ENCODE measurements at regions not wholly inside any gene's neighbourhood (a gene's known extent, or its start where the extent isn't known, plus 50 kb on each side); places are given as distances from the start of the nearest gene placed in this dataset.

- in situ Hi-C loops (cut with MboI; ENCODE audit: low pct_unique_long_range_greater_than_20kb, low sequenced_read_pairs) = no loop called here
- no peak for DNase-seq
These were observed 435.5 kb downstream of the TAF11L14 start for GRCh38 chr5:18069790-18070189.

GRCh38 chr5:18072600-18072999 lies 438.3 kb downstream of the TAF11L14 start:
- no peak for DNase-seq
- in situ Hi-C loops (cut with MboI; ENCODE audit: low pct_unique_long_range_greater_than_20kb, low sequenced_read_pairs) = no loop called here

DNA sequence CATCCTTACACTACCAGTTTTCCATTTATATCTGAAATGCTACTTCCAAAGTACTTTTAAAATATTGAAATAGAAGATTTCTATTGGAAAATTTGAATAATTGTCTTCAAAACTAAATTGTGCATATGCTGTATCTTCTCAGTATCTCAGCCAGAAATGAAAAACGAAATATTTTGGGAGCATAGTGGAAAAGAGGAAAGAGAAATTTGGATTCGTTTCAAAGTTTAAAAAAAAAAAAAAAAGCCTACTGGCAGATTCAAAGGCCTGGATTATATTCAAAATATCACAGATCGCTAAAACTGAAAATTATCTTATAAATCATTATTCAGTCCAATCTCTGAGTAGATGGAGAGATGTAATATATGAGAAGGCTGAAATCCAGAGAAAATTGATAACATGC lies 440.7 kb downstream of the TAF11L14 start:
- DNase-seq = no peak
- in situ Hi-C loops (cut with MboI; ENCODE audit: low pct_unique_long_range_greater_than_20kb, low sequenced_read_pairs) = no loop called here

DNA sequence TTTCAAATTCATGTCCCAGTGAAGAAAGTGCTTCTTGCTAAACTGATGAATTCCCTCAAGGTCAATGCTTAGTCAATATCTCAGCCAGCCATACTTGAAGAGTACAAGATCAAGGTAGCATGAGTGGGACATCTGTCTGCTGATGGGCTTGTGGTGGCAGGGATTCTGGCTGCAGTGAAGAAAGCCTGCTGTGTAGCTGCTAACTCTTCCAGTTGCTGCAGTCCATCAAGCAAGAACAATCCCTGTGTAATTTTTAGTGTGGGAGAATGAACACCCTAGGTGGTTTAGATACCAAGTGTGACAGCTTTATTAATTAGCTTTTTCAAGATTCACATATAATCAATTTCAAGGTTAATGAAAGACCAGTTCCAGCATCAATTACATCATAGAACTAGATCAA lies 443.9 kb downstream of the TAF11L14 start:
- in situ Hi-C loops (cut with MboI; ENCODE audit: low pct_unique_long_range_greater_than_20kb, low sequenced_read_pairs) = no loop called here
- no peak for DNase-seq

DNA sequence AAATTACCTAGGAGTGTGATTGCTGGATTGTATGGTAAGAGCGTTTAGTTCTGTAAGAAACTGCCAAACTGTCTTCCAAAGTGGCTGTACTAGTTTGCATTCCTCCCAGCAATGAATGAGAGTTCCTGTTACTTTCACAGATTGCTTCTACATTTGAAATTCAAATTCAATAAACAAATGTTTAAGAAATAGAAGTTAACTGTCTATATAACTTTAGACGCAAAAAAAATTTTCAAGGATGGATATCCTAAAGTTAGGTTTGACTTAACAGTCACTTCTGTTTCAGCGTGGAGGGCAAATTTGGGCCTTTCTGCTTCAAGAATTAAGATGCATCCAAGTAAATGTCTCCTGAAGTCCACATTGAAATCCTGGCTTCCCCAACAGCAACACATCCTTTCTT lies 445.6 kb downstream of the TAF11L14 start:
- in situ Hi-C loops (cut with MboI; ENCODE audit: low pct_unique_long_range_greater_than_20kb, low sequenced_read_pairs) = no loop called here
- DNase-seq = no peak

DNA sequence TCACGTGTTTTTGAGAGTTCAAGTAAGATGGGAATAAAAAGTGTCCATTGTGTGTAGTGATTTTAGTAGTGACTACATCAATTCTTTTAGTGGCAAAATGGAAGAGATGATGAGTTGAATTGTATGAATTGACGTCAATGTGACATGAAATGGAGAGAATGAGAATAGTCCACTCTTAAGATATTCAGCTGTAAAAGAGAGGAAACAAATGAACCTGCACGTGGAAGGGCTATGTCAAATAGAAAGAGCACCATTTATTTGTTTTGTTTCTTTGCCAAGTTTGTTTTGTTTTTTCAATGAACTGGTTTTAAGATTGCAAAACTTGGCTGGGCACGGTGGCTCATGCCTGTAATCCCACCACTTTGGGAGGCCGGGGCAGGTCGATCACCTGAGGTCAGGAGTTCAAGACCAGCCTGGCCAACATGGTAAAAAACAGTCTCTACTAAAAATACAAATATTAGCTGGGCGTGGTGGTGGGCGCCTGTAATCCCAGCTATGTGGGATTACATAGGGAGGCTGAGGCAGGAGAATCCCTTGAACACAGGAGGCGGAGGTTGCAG lies 453.8 kb downstream of the TAF11L14 start:
- DNase-seq = no peak
- in situ Hi-C loops (cut with MboI; ENCODE audit: low pct_unique_long_range_greater_than_20kb, low sequenced_read_pairs) = no loop called here

- in situ Hi-C loops (cut with MboI; ENCODE audit: low pct_unique_long_range_greater_than_20kb, low sequenced_read_pairs) = no loop called here
- no peak for DNase-seq
These were observed 455.9 kb downstream of the TAF11L14 start for GRCh38 chr5:18090177-18090576.

GRCh38 chr5:18091142-18091541 lies 456.9 kb downstream of the TAF11L14 start:
- DNase-seq = no peak
- in situ Hi-C loops (cut with MboI; ENCODE audit: low pct_unique_long_range_greater_than_20kb, low sequenced_read_pairs) = no loop called here

GRCh38 chr5:18091758-18092157 lies 457.5 kb downstream of the TAF11L14 start:
- no peak for DNase-seq
- in situ Hi-C loops (cut with MboI; ENCODE audit: low pct_unique_long_range_greater_than_20kb, low sequenced_read_pairs) = no loop called here

- in situ Hi-C loops (cut with MboI; ENCODE audit: low pct_unique_long_range_greater_than_20kb, low sequenced_read_pairs) = no loop called here
- no peak for DNase-seq
These were observed 460.8 kb downstream of the TAF11L14 start for GRCh38 chr5:18095061-18095460.

DNA sequence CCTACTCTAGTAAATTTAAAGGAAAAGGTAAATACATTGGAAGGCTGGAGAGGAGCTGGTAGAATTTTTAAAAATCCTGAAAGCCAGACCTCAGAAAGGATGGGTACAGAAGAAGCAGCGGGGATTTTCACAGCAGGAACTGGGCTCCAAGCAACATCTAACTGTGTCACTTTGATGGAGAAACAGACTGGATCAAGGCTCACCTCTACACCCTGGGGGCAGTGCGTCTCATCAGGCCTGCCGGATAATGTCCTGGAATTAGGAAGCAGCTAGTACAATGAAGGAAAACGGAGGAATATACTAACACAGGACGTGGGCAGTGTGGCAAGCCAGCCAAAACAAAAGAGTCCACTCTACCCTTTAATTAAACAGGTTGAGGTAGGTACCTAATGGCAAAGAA lies 463.6 kb downstream of the TAF11L14 start:
- no peak for DNase-seq
- in situ Hi-C loops (cut with MboI; ENCODE audit: low pct_unique_long_range_greater_than_20kb, low sequenced_read_pairs) = no loop called here

GRCh38 chr5:18098691-18099090 lies 464.4 kb downstream of the TAF11L14 start:
- in situ Hi-C loops (cut with MboI; ENCODE audit: low pct_unique_long_range_greater_than_20kb, low sequenced_read_pairs) = no loop called here
- DNase-seq = no peak

GRCh38 chr5:18099261-18099660 lies 465.0 kb downstream of the TAF11L14 start:
- no peak for DNase-seq
- in situ Hi-C loops (cut with MboI; ENCODE audit: low pct_unique_long_range_greater_than_20kb, low sequenced_read_pairs) = no loop called here

GRCh38 chr5:18101532-18101931 lies 467.3 kb downstream of the TAF11L14 start:
- in situ Hi-C loops (cut with MboI; ENCODE audit: low pct_unique_long_range_greater_than_20kb, low sequenced_read_pairs) = no loop called here
- DNase-seq = no peak

GRCh38 chr5:18102733-18103132 lies 468.5 kb downstream of the TAF11L14 start:
- no peak for DNase-seq
- in situ Hi-C loops (cut with MboI; ENCODE audit: low pct_unique_long_range_greater_than_20kb, low sequenced_read_pairs) = no loop called here

- no peak for DNase-seq
- in situ Hi-C loops (cut with MboI; ENCODE audit: low pct_unique_long_range_greater_than_20kb, low sequenced_read_pairs) = no loop called here
These were observed 471.2 kb downstream of the TAF11L14 start for GRCh38 chr5:18105449-18105848.

GRCh38 chr5:18111906-18112465 lies 477.7 kb downstream of the TAF11L14 start:
- in situ Hi-C loops (cut with MboI; ENCODE audit: low pct_unique_long_range_greater_than_20kb, low sequenced_read_pairs) = no loop called here

GRCh38 chr5:18113721-18114120 lies 479.5 kb downstream of the TAF11L14 start:
- in situ Hi-C loops (cut with MboI; ENCODE audit: low pct_unique_long_range_greater_than_20kb, low sequenced_read_pairs) = no loop called here
- no peak for DNase-seq

More at GRCh38 chr5:18111906-18112465, 477.7 kb downstream of the TAF11L14 start:
- no peak for DNase-seq

DNA sequence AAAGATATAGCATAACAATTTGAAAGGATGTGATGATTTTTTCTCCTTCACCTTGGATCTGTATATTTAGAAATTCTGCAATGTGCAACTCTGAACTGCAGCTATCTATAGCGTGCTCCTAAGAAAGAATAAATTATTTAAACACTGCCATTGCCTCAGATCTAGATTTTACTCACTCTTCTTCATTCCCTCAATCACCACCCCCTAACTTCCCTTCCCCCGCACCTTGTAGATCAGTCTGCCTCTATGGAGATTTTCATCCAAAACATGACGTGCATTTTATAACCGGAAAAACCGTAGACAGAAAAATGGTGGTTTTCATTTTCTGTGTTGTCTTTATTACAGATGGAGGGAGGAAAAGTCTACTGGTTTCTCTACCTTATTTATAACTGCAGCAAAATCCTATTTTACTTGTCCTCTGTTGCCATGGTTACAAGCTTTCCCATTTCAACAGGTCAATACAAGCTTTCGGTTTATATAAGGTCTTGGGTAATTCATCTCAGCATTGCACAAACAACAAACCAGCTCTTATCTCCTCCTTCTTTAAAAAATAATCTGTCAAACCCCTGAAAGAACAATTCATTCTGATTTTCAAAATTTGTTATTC lies 480.0 kb downstream of the TAF11L14 start:
- in situ Hi-C loops (cut with MboI; ENCODE audit: low pct_unique_long_range_greater_than_20kb, low sequenced_read_pairs) = no loop called here
- DNase-seq = no peak

- in situ Hi-C loops (cut with MboI; ENCODE audit: low pct_unique_long_range_greater_than_20kb, low sequenced_read_pairs) = no loop called here
- no peak for DNase-seq
These were observed 483.7 kb downstream of the TAF11L14 start for GRCh38 chr5:18117968-18118367.

DNA sequence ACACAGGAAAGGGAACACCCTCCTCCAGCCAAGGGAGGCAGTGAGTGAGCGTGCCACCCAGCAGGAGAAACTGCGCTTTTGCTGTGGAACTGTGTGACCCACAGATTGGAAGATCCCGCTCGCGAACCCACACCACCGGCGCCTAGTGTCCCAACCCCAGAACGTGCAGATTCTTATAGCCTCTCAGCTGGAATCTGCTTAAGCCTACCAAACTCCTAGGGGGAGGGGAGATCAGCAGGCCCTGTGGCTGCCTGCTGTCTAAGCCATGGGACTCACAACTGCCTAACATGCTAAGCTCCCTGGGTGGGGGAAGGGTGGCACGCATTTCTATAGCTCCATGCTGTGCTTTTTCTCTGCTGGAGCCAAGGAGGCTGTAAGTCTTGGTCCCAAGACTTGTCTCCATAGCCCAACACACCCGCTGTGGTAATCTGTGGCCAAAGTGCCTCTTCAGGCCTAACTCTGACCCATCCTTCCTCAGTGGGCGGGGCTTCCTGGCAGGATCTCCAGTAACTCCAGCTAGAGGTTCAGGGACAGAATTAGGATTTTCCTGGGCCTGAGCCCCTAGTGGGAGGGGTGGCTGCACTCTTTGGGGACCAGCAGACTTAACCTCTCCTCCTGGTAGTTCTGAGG lies 485.0 kb downstream of the TAF11L14 start:
- DNase-seq = no peak
- in situ Hi-C loops (cut with MboI; ENCODE audit: low pct_unique_long_range_greater_than_20kb, low sequenced_read_pairs) = no loop called here

All from KBM-7 (cell line).